DMS 273 (cell line): ENCODE measurements at regions not wholly inside any gene's neighbourhood (a gene's known extent, or its start where the extent isn't known, plus 50 kb on each side); places are given as distances from the start of the nearest gene placed in this dataset.
"Not testable (repeated sequence)": the region's sequence is repeated elsewhere in the genome, so short reads cannot be mapped to it uniquely, and the experiment has no call there.

ENCODE experiments used
- DNase-seq: peaks from one replicate; lab custom pipeline; 2025; ENCODE audit not compliant: unreplicated experiment; lab: John Stamatoyannopoulos, UW

DNA sequence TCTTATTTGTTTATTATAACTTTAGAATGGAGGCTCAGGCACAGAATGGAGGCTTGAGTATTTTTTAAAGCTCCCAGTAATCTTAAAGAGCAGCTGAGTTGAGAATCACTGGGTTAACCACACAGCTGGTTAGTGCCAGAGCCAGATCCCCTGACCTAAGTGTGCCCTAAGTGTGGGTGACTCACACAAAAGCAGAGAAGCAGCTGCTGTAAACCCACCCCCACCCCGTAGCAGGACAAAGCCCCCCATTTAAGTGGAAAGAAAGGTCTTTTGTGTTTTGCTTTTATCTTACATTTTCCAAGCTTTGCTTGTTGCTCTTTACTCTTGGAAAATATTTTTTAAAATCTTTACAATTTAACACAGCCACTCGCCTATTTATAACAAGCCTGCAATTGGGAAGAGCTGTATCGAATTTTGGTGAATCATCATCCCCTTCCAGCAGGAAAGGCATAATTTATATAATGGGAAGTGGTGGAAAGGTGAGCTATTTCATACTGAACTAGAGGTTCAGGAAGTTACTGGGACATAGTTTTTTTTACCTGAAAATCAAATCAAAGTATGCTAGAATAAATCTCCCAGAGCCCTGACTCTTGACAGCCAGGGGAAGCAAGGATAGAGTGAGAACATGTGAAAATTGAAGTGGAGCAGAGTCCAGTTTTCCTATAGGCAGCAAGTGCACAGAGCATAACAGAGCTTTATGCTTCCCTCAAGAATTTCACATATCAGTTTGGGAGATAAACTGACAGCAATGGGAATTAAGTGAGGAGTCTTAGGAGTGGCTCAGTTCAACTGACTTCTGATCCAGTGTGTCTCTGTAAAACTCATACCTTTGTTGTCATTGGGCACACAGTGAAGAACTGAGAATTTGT lies 405.7 kb downstream of the AASDHPPT start:
- peak; percentile 56 for DNase-seq

DNA sequence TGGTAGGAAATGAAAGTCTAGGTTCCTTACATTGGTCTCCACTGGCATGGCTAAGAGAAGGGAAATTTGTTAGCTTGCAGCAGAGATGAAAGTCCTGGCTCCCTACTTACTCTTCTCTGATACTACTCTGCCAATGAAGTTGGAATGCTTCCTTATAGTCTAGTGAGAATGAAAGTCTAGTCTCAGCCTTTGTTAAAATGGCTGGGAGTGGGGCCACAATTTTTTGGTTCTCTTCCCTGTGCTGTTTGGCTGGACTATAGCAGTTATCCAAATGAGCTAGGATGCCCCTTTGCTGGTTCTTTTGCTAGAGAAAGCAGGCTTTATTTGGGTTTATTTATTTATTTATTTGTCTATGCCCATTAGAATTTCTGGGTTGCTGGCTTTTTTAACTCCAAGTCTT lies 414.3 kb downstream of the AASDHPPT start:
- no peak for DNase-seq

DNA sequence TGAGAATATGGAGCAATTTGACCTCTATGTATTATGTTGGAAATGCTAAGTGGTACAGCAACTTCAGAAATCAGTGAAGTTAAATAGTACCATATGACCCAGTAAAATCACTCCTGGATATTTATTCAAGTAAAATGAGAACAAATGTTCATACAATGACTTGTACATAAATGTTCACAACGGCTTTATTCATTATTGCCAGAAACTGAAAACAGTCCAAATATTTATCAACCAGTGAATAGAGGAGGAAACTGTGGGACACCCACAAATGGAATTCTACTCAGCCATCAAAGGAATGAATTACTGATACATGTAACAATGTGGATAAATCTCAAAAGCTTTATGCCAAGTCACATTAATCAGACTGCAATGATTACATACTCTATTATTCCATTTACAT lies 416.3 kb downstream of the AASDHPPT start:
- no peak for DNase-seq

DNA sequence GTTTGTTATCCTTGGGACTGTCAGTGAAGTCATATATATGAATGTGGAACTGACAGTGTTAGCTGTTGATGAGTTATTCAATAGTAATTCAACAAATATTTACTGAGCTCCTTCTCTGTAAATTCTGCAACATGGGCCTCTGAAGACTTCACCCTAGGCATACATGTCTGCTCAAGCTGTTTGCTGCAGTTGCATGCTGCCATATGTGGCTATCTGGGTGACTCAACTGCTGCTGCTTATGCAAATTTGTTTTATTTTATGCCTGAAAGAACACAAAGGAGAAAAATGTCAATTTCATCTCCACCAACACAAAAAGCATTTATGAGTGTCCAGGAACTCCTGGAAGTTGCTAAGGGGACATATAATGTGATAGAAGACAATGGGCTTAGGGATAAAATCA lies 417.6 kb downstream of the AASDHPPT start:
- peak; percentile 53 for DNase-seq

DNA sequence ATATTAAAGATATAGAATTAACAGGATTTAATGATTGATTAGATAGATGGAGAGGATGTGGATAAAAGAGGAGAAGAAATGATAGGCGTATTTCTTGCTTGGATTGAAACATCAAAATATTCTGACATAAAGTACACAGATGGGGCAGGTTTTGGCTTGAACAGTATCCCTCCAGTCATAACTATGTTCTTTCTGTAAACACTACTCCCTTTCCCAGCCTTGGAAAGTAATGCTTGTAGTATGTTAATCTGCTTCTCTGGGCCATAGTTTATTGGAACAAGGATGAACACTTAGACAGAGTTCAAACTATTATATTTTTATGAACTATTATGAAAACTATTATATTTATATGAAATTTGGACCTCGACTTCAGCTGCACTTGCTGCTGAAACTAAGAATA lies 419.2 kb downstream of the AASDHPPT start:
- DNase-seq, result no peak

DNA sequence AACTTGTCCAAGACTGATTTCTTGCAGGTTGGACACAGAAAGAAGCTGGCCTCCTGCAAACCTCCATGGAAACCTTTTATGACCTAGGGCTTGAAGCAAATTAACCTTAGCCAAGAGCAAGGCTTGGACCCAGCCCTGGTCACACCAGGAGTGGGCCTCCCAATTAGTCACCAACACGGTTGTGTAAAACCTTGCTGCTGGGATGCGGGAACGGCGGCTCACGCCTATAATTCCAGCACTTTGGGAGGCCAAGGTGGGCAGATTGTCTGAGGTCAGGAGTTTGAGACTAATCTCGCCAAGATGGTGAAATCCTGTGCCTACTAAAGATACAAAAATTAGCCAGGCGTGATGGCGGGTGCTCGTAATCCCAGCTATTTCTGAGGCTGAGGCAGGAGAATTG lies 419.9 kb downstream of the AASDHPPT start:
- DNase-seq, result no peak

DNA sequence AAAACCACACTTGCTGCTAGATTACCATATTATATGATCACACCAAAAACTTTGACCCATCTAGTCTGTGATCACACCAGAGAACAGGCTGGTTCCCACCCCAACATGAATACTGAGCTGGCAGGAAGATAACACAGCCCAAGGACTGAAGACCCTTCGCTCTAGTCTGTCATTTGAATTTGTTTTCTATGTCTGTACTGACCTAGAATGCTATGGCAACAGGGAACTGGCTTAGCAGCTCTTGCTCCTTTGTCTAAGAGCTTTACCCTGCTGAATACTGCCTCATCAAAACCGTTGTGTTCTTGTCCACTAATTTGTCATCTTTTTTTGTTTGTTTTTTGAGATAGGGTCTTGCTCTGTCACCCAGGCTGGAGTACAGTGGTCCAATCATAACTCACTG lies 420.4 kb downstream of the AASDHPPT start:
- no peak for DNase-seq

DNA sequence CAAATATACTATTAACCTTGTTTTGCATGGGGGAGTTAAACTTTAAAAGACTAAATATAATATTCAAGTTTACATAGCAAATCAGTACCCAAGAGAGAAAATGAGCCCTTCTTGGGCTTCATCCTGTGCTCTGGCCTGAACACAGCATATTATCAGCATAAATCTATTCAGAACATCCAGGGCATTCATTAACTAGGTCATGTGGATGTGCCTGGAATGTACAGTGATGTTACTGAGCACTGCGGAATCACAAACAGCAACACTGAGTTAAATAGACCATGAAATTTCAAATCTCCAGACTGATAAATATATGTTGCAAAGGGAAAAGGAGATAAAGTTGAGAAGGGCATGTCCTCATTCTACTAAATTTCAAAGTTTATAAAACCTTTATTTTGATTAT lies 426.4 kb downstream of the AASDHPPT start:
- no peak for DNase-seq

DNA sequence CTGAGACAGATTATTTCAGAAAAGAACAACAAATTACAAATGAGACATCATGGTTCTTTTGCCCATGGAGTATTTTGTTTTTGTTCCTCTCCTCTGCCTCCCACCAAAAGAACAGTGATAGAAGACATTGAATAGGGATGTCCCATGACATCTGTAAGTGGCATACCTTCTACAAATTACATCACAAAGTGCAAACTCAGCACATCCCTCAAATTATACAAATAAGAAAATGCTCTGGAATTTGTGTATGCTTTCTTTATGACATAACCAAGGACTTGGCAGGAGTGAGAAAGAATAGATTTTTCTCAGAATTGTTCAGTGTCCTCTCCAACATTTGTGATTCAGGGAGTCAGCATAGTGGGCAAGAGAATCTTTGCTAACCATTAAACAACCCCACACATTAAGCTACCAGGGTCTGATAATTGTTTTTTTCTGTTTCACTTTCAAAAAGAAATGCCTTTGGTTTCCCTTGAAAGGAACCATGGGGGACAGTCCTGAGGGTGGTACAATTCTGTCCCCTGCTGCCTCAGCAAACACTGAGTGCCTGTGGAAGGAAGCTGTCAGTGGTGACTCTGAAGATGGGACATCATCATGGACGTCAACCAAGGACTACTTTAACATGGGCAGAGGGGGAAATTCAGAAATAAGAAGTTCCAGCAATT lies 430.3 kb downstream of the AASDHPPT start:
- no peak for DNase-seq

DNA sequence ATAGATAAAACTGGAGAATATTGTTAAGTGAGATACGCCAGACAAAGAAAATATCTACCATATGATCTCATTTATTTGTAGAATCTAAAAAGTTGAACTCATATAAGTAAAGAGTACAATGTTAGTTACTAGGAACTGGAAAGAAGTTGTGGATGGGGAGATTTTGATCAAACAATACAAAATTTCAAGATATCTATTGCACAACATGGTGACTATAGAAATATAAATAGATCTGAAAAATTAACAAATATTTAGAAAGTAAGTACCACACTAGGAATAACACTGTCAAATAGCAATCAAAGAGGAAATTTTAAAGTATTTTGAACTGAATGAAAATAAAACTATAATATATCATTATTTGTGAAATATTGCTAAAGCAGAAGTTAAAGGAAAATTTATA lies 437.2 kb downstream of the AASDHPPT start:
- DNase-seq, result no peak

DNA sequence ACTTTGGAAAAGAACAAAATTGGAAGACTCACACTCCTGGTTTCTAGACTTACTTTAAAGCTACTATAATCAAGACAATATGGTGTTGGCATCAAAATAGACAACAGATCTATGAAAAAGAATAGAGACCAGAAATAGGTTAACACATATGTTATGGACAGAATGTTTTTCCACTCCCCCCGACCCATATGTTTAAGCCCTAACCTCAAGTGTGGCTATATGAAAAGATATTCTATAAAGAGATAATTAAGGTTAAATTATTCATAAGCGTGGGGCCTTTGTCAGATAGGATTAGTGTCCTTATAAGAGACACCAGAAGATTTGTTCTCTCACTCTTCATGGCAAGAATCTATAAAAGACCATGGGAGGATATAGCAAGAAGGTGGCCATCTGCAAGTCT lies 440.0 kb downstream of the AASDHPPT start:
- DNase-seq, result no peak

DNA sequence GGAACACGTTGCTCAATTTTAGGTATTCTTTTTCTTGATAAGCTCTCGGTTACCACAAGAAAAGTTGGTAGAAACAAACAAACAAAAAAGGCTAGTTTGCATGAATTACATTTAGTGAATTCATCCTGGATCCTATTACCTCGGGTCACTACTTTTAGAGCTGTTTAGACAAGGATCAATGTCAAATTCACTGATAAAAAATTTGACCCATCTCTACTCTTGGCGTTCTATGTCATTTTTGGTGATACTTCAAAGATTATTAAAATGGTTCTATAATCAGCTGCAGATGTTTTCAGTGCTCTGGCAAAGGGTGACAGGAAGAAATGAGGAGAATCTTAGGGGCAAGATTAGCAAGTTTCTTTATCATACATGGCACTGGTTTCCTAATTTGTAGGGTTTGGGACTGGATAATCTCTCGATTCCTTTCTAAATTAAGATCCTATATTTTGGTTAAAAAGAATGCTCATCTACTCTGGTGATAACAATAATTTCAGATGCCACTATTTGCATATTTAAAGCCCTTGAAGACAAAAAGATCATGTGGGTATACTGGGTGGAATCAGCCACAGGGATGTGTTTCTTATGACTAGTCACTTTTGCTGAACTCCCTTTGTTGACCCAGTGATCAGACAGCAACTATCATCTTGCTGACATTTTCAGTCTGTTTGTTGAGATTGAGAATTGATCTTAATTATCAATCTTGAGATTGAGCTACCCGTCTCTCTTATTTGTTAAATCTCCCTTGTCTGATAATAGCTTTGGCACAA lies 442.9 kb downstream of the AASDHPPT start:
- DNase-seq, result no peak

DNA sequence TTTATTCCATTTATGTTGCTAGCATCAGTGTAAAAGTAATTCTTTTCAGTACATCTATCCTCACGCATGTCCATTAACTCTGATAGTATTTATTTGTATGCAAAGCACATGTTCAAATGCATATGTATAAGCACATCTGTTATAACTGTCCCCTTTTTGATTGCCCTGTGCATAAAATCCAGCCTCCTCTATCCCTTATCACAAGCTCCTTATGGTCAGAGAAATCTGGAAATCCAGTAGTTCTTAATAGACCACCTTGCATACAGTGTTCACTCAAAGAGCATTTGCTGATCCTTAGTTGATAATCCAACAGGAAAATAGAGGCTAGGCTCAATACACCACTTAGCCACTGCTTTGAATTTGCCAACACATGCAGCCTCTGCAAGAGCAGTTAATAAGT lies 443.5 kb downstream of the AASDHPPT start:
- DNase-seq, result peak; percentile 4

DNA sequence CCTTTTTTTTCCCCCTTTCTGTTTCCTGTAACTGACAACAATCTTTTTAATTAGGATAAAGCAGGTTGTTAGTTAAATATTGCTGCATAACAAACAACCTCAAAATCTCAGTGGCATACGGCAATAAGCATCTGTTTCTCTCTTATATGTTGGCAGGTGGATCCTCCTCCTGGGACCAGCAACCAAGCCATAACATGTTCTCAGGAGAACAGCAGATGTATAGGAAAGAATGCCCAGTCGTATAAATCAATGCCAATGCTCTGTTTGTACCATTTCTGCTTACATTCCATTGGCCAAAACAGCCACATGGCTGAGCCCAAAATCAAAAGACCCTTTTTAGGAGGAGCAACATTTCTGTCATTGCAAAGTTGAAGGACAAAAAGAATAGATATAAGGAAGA lies 445.7 kb downstream of the AASDHPPT start:
- DNase-seq, result peak; percentile 87

DNA sequence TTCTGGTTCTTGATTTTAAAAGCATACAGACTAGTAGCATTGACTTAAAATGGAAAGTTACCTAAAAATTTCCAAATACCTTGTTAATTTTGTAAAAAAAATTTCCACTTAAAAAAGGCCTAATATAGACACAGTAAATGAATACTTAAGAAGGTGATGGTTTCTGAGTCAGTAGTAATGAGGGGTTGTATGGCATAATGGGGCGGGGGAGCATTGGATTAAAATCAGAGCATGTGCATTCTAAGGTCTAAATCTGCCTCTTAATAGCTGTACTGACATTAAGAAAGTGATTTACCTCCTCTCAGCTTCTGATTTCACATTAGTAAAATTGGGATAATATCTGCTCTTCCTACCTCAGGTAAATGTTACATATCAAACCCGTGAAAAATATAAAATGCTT lies 446.5 kb downstream of the AASDHPPT start:
- peak; percentile 20 for DNase-seq

DNA sequence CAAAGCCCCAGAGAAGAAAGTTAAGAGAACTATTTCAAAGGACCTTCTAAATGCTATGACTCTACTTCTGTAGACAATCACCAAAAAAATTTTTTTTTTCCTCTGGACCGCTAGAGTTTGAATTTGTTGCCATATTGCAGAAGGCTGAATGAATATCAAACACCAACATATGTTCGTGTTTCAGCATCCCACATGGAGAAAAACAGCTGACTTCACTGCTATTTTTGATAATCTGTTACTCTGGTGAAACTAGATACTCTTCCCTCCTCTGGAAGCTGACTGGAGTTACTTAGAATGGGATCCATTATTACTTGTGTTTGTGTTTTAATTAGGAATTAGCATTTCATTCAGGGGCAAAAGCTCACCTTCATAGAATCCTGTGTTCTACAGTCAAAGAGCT lies 447.0 kb downstream of the AASDHPPT start:
- peak; percentile 83 for DNase-seq

DNA sequence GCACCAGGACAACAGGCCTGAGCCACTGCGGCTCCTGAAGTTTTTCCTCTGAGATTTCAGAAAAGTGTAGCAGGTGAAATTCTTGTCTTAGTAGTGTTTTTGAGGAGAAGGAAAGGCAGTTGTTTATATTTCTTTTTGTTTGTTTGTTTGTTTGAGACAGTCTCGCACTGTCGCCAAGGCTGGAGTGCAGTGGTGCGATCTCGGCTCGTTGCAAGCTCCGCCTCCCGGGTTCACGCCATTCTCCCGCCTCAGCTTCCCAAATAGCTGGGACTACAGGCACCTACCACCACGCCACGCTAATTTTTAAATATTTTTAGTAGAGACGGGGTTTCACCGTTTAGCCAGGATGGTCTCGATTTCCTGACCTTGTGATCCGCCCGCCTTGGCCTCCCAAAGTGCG lies 454.2 kb downstream of the AASDHPPT start:
- not testable (repeated sequence) for DNase-seq

DNA sequence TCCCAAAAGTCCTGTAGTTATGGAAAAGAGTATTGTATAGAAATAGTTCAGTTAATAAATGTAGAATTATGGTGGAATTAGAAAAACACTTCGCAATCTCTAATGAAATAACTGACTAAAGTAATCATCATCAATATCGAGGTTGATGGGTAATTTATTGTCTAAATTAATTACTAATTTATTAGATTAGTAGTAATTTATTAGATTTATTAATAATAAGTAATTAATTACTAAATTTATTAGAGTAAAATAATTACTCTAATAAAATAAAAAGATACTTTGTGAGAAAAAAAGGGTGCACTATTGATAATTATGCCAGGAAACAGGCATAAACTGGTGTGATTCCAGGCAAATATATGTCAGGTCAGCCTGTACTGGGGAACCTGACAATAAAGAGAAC lies 455.6 kb downstream of the AASDHPPT start:
- no peak for DNase-seq

DNA sequence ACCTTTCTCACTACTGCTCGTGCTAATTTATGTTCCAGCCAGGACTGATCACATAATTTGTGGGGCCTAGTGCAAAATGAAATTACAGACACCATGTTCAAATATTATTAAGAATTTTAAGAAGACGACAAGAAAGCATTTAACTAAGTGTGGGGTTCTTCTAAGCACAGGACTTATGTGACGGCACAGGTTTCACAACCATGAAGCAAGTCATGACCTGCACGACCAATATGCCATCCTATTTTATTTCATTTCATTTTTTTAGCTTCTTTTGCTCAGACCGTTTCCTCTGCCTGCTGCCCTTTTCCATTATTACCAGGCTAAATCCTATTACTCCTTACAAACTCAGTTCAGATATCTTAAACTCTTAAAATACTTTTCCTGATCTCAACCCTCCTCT lies 462.5 kb downstream of the AASDHPPT start:
- DNase-seq, result peak; percentile 42

DNA sequence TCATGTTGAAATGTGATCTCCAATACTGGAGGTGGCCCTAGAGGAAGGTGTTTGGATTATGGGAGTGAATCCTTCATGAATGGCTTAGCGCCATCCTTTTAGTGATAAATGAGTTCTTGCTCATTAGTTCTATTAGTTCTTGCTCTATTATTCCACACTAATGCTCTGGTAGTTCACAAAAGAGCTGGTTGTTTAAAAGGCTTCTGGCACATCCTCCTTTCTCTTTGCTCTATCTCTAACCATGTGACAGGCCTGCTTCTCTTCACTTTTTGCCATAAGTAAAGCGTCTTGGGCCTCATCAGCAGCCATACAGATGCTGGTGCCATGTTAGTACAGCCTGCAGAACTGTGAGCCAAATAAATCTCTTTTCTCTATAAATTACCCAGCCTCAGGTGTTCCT lies 469.9 kb downstream of the GUCY1A2 start:
- DNase-seq, result no peak

DNA sequence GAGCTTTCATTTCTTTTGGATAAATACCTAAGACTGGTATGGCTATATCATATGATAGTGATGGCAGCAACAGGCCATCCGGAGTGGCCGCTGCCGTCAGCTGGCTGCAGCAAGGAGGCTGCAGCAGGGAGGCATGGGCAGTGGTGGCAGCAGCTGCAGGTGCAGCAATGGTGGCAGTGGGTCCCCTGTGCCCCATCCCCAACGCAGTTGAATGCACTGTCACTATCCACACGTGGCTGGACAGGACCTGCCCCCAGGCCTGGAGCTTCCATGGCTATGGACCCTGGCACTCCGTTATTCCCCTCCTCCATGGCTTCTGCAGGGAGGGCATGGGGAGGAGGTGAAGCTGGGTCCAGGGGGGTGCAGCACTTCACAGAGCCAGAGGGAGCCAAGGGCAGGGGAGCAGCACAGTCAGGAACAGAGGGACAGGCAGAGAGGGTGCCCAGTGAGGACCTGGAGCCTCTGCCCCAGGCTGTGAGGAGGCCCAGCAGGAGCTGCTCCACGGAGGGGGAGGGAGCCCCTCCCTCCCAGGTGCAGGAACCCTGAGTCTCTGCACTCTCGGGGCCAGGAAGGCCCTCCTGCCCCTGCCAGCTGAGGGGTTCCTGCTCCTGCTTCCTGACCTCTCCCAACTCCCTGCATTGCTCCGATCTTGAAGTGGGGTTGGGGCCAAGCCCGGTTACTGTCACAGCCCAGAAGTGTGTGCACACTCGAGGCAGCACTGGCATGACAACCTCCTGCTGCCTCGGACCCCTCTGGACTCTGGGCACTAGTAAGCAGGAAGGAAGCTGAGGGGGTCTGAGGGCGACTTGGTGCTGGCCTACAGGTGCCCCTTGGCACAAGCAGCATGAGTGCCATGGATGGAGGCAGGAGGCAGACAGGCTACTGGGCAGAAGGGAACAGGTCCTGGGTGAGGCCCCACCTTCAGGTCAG lies 466.3 kb downstream of the GUCY1A2 start:
- DNase-seq, result no peak
